ENCODE measurements at regions not wholly inside any gene's neighbourhood (a gene's known extent, or its start where the extent isn't known, plus 50 kb on each side); places are given as distances from the start of the nearest gene placed in this dataset.

GRCh38 chr19:21611659-21612402 is 106.4 kb downstream of the ZNF429 start:
- DNase-seq (no peak), ATAC-seq (no peak)
- Mint-ChIP-seq H3K27me3 (ENCODE audit: low read depth in 2 of 2) (no peaks in the 10 kb centered on the region), H3K36me3 (no peaks in the 10 kb centered on the region), H3K27ac (no peak overlapping the region), H3K4me3 (no peak overlapping the region), H3K9me3 (no peaks in the 10 kb centered on the region), H3K4me1 (no peaks in the 10 kb centered on the region)
- TF ChIP-seq, protein P1, sequence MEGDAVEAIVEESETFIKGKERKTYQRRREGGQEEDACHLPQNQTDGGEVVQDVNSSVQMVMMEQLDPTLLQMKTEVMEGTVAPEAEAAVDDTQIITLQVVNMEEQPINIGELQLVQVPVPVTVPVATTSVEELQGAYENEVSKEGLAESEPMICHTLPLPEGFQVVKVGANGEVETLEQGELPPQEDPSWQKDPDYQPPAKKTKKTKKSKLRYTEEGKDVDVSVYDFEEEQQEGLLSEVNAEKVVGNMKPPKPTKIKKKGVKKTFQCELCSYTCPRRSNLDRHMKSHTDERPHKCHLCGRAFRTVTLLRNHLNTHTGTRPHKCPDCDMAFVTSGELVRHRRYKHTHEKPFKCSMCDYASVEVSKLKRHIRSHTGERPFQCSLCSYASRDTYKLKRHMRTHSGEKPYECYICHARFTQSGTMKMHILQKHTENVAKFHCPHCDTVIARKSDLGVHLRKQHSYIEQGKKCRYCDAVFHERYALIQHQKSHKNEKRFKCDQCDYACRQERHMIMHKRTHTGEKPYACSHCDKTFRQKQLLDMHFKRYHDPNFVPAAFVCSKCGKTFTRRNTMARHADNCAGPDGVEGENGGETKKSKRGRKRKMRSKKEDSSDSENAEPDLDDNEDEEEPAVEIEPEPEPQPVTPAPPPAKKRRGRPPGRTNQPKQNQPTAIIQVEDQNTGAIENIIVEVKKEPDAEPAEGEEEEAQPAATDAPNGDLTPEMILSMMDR (IDR thresholded peaks at IDR 0.05) = no peak
- 59% methylated on average over 4 of the region's 4 CpGs for WGBS (ENCODE audit: insufficient coverage)
- intact Hi-C loops (cut with micrococcal nuclease) = no loop called here
- no peaks in the 10 kb centered on the region for H3K9me3 ChIP-seq (ENCODE audit: control insufficient read depth, insufficient read depth, low read length)
- H3K36me3 ChIP-seq (ENCODE audit: control insufficient read depth, insufficient read depth, low read length) = no peaks in the 10 kb centered on the region
- H3K27me3 ChIP-seq (ENCODE audit: control insufficient read depth, insufficient read depth, low read length) = no peaks in the 10 kb centered on the region
- H3K4me3 ChIP-seq (ENCODE audit: low read length) = no peak overlapping the region
- no peak overlapping the region for H3K27ac ChIP-seq (ENCODE audit: low read length)
- no peaks in the 10 kb centered on the region for H3K4me1 ChIP-seq (ENCODE audit: control insufficient read depth, insufficient read depth, low read length)

- no peaks in the 10 kb centered on the region for H3K9me3 Mint-ChIP-seq
- no peak overlapping the region for H3K27ac Mint-ChIP-seq
- H3K4me1 Mint-ChIP-seq = no peaks in the 10 kb centered on the region
- H3K9me3 ChIP-seq (ENCODE audit: control insufficient read depth, insufficient read depth, low read length) = no peaks in the 10 kb centered on the region
- intact Hi-C loops (cut with micrococcal nuclease) = no loop called here
- TF ChIP-seq, protein P1 (IDR thresholded peaks at IDR 0.05) = no peak
- H3K36me3 ChIP-seq (ENCODE audit: control insufficient read depth, insufficient read depth, low read length) = no peaks in the 10 kb centered on the region
- H3K27me3 Mint-ChIP-seq (ENCODE audit: low read depth in 2 of 2) = no peaks in the 10 kb centered on the region
- H3K4me3 ChIP-seq (ENCODE audit: low read length) = no peak overlapping the region
- 100% methylated on average over 1 of the region's 1 CpG for WGBS (ENCODE audit: insufficient coverage)
- H3K4me1 ChIP-seq (ENCODE audit: control insufficient read depth, insufficient read depth, low read length) = no peaks in the 10 kb centered on the region
- H3K27me3 ChIP-seq (ENCODE audit: control insufficient read depth, insufficient read depth, low read length) = no peaks in the 10 kb centered on the region
- DNase-seq (no peak), ATAC-seq (no peak)
- H3K36me3 Mint-ChIP-seq = no peaks in the 10 kb centered on the region
- no peak overlapping the region for H3K4me3 Mint-ChIP-seq
- no peak overlapping the region for H3K27ac ChIP-seq (ENCODE audit: low read length)
Measured at GRCh38 chr19:21610787-21611186, 105.4 kb downstream of the ZNF429 start.

DNA sequence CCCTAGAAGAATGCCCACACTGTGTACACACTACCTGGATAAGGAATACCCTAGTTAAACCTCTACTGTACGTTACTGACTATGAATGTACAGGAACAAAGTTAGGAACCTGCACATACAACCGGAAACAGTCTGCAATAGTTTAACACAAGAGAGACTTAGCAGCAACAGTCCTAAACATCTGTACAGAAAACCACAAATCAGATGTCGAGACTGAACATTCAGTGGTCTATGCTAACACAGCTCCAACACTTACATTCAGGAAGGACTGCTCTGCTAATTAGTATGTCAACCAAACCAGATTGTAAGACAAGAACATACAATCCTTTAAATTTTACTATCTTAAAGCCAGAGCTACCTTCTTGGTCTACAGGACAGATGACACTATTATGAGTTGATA is 104.9 kb downstream of the ZNF429 start:
- Mint-ChIP-seq H3K27me3 (ENCODE audit: low read depth in 2 of 2) (no peaks in the 10 kb centered on the region), H3K27ac (no peak overlapping the region), H3K36me3 (no peaks in the 10 kb centered on the region), H3K4me3 (no peak overlapping the region), H3K4me1 (peaks cover under 1% of the 10 kb centered on the region in 2 donors), H3K9me3 (no peaks in the 10 kb centered on the region)
- no peak for DNase-seq
- Histone ChIP-seq H3K4me1 (ENCODE audit: control insufficient read depth, insufficient read depth, low read length) (no peaks in the 10 kb centered on the region), H3K27ac (ENCODE audit: low read length) (no peak overlapping the region), H3K27me3 (ENCODE audit: control insufficient read depth, insufficient read depth, low read length) (no peaks in the 10 kb centered on the region), H3K9me3 (ENCODE audit: control insufficient read depth, insufficient read depth, low read length) (no peaks in the 10 kb centered on the region), H3K4me3 (ENCODE audit: low read length) (no peak overlapping the region), H3K36me3 (ENCODE audit: control insufficient read depth, insufficient read depth, low read length) (no peaks in the 10 kb centered on the region)
- no peak for ATAC-seq
- intact Hi-C loops (cut with micrococcal nuclease) = no loop called here
- TF ChIP-seq, protein P1 (IDR thresholded peaks at IDR 0.05) = no peak
- WGBS (ENCODE audit: insufficient coverage) = 44% methylated on average over 3 of the region's 3 CpGs

DNA sequence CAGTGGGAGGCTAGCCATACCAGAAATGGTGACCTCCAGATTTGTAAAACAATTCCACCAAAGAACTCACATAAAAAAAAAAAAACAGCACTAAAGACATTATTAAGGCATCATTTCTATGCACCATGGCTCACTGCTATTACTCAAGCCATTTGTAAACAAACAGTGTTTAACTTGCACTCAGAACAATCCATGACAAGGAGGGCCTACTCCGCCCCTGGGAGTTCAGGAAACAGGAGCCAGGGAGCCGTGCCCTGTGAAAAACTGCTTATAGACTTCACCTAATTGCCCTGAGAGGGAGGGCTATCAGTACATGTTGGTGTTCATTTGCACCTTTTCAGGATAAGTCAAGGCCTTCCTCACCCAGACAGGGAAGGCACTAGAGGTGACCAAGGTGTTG is 103.2 kb downstream of the ZNF429 start:
- no peak overlapping the region for H3K4me3 Mint-ChIP-seq
- DNase-seq = no peak
- no peak overlapping the region for H3K27ac Mint-ChIP-seq
- H3K27ac ChIP-seq (ENCODE audit: low read length) = no peak overlapping the region
- H3K36me3 Mint-ChIP-seq = no peaks in the 10 kb centered on the region
- H3K36me3 ChIP-seq (ENCODE audit: control insufficient read depth, insufficient read depth, low read length) = no peaks in the 10 kb centered on the region
- intact Hi-C loops (cut with micrococcal nuclease) = no loop called here
- 83% methylated on average over 2 of the region's 2 CpGs for WGBS (ENCODE audit: insufficient coverage)
- no peak for ATAC-seq
- H3K4me1 ChIP-seq (ENCODE audit: control insufficient read depth, insufficient read depth, low read length) = peaks cover 11% of the 10 kb centered on the region
- no peaks in the 10 kb centered on the region for H3K27me3 ChIP-seq (ENCODE audit: control insufficient read depth, insufficient read depth, low read length)
- H3K4me3 ChIP-seq (ENCODE audit: low read length) = no peak overlapping the region
- H3K9me3 Mint-ChIP-seq = no peaks in the 10 kb centered on the region
- H3K27me3 Mint-ChIP-seq (ENCODE audit: low read depth in 2 of 2) = no peaks in the 10 kb centered on the region
- peaks cover 18% of the 10 kb centered on the region in 2 donors for H3K4me1 Mint-ChIP-seq
- no peaks in the 10 kb centered on the region for H3K9me3 ChIP-seq (ENCODE audit: control insufficient read depth, insufficient read depth, low read length)
- TF ChIP-seq, protein P1 (IDR thresholded peaks at IDR 0.05) = no peak
